Activated naive CD4-positive, alpha-beta T cell treated with anti-CD3 and anti-CD28 coated beads, Interleukin-2, amount 50 U/mL, for 24 hours (primary cell): ENCODE measurements at regions not wholly inside any gene's neighbourhood (a gene's known extent, or its start where the extent isn't known, plus 50 kb on each side); places are given as distances from the start of the nearest gene placed in this dataset.

ENCODE experiments used
- H3K27ac Mint-ChIP-seq: one replicate; pipeline ENCODE4 v1.8.0; 2021; ENCODE audit warnings: mild to moderate bottlenecking, mixed read lengths
- H3K27me3 Mint-ChIP-seq: one replicate; pipeline ENCODE4 v1.8.0; 2021; ENCODE audit warnings: mixed read lengths
- H3K36me3 Mint-ChIP-seq: one replicate; pipeline ENCODE4 v1.8.0; 2021; ENCODE audit warnings: mixed read lengths
- H3K4me1 Mint-ChIP-seq: one replicate; pipeline ENCODE4 v1.8.0; 2021; ENCODE audit warnings: mixed read lengths
- H3K4me3 Mint-ChIP-seq: one replicate; pipeline ENCODE4 v1.8.0; 2021; ENCODE audit warnings: mild to moderate bottlenecking, mixed read lengths
- H3K9me3 Mint-ChIP-seq: one replicate; pipeline ENCODE4 v1.8.0; 2021; ENCODE audit warnings: mixed read lengths

DNA sequence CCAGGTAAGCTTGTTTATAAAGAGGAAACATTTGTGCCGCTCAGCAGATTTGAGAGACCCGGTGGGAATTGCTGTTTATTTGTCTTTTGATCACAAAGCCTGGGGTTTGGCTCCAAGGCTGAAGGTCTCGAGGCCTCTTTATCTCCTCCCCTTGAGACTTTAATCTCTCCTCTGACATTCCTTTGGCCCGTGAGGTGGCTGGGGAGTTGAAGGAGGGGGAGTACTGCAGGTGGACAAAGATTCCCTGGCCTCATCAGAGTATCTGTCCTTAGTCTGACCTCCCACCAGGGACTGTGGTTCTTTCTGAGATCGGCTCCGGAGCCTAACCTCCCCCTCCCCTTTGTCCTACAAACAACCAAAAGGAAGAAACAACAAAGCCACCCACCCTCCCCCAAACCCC is 216.5 kb downstream of the MID1IP1 start:
- no peaks in the 10 kb centered on the region for H3K4me1 Mint-ChIP-seq
- H3K4me3 Mint-ChIP-seq: no peak overlapping the region
- no peaks in the 10 kb centered on the region for H3K36me3 Mint-ChIP-seq
- no peaks in the 10 kb centered on the region for H3K27me3 Mint-ChIP-seq
- H3K27ac Mint-ChIP-seq: no peak overlapping the region
- H3K9me3 Mint-ChIP-seq: no peaks in the 10 kb centered on the region

GRCh38 chrX:39018541-39018940 is 217.3 kb downstream of the MID1IP1 start:
- H3K27ac Mint-ChIP-seq: no peak overlapping the region
- H3K4me3 Mint-ChIP-seq: no peak overlapping the region
- H3K4me1 Mint-ChIP-seq: no peaks in the 10 kb centered on the region
- H3K36me3 Mint-ChIP-seq: no peaks in the 10 kb centered on the region
- H3K27me3 Mint-ChIP-seq: no peaks in the 10 kb centered on the region
- H3K9me3 Mint-ChIP-seq: no peaks in the 10 kb centered on the region

DNA sequence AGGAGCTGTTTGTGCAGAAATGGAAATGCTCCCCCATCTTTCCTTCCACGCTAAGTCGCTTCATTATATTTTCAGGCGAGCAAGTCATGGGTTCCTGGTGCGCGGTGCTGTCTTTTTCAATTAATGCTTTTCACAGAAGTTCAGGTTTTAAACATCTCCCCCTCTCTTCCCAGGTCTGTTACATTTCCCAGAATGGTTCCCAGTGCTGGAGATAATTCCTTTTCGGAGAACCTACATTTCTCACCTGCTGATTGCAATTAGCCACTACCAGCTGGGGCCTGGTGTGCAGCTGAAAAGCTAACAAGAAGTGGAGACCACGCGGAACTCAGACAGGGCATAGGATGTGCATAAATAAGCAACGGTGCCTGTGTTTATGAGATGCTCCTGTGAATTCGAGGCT is 217.8 kb downstream of the MID1IP1 start:
- H3K4me3 Mint-ChIP-seq: no peak overlapping the region
- no peaks in the 10 kb centered on the region for H3K9me3 Mint-ChIP-seq
- no peak overlapping the region for H3K27ac Mint-ChIP-seq
- no peaks in the 10 kb centered on the region for H3K4me1 Mint-ChIP-seq
- H3K36me3 Mint-ChIP-seq: no peaks in the 10 kb centered on the region
- H3K27me3 Mint-ChIP-seq: no peaks in the 10 kb centered on the region

DNA sequence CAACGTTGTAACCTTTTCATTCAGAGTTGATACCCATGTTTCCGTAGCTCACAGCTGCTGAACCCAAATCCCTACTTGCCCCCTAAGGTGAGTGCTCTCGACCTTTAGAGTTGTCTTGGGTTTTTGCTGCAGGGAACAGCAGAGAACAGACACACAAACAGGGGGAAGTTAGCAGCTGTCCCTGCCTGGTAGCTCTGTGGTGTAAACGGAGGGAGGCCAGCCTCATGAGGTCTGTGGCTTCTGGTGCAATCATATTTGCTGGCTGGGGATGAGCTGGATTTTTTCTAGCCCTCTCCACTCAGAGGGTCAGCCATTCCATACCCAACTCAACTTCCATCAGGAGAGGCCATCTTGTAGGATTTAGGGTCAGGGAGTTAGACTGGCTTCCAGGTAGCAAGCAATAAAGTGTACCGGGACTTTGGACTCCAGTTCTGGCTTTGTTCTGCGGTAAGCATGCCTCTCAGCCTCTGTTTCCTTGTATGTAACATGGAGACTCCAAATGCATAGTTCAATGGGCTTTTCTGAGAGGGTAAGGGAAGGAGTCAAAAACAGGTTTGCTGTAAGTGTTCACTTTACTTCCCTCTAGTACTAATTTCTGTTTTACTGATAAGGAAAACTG is 218.9 kb downstream of the MID1IP1 start:
- H3K9me3 Mint-ChIP-seq: no peaks in the 10 kb centered on the region
- no peak overlapping the region for H3K4me3 Mint-ChIP-seq
- H3K27ac Mint-ChIP-seq: no peak overlapping the region
- no peaks in the 10 kb centered on the region for H3K4me1 Mint-ChIP-seq
- H3K36me3 Mint-ChIP-seq: no peaks in the 10 kb centered on the region
- no peaks in the 10 kb centered on the region for H3K27me3 Mint-ChIP-seq

DNA sequence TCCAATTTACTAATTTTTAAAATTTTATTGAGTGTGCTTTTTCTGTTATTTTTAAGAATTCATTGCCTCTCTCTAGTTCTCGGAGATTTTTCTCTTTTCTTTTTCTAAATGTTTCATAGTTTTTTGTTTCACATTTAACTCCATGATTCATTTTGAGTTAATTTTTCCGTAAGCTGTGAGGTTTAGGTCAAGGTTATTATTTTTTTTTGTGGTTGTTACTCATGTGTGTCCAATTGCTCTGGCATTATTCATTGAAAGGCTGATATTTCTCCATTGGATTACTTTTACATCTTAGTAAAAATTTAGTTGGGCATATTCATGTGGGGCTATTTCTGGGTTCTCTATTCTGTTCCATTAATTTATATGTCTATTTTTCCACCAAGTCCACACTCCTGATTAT is 220.8 kb downstream of the MID1IP1 start:
- Mint-ChIP-seq H3K36me3 (no peaks in the 10 kb centered on the region), H3K27me3 (no peaks in the 10 kb centered on the region), H3K9me3 (no peaks in the 10 kb centered on the region), H3K4me1 (no peaks in the 10 kb centered on the region), H3K4me3 (no peak overlapping the region), H3K27ac (no peak overlapping the region)

DNA sequence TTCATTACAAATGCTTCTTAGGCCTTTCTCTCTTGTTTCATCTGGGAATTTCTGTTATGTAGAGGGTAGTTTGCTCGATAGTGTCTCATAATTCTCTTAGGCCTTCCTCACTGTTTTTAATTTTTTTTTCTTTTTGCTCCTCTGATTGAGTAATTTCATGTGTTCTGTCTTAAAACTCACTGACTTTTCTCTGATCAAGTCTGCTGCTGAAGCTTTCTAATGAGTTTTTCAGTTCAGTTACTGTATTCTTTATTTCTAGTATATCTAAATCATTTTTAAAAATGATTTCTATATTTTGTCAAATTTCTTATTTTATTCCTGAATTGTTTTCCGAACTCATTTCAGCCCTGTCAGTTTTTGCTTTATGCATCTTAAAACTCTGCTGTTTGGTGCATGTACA is 228.0 kb downstream of the MID1IP1 start:
- Mint-ChIP-seq H3K4me3 (no peak overlapping the region), H3K4me1 (no peaks in the 10 kb centered on the region), H3K27me3 (no peaks in the 10 kb centered on the region), H3K36me3 (peaks cover 4% of the 10 kb centered on the region), H3K27ac (no peak overlapping the region), H3K9me3 (no peaks in the 10 kb centered on the region)

DNA sequence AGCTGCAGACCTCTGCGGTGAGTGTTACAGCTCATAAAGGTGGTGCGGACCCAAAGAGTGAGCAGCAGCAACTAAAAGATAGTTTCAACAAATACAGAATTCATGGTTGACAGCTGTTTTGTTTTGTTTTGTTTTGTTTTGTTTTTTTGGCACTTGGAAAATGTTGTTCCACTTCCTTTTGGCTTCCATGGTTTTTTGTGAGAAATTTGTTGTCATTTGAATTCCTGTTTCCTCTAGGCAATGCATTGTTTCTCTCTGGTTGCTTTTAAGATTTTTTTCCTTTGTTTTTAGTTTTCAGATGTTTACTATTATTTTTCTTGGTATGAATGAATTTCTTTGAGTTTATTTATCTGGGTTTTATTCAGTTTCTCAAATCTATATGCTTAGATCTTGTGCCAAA is 229.4 kb downstream of the MID1IP1 start:
- Mint-ChIP-seq H3K4me1 (no peaks in the 10 kb centered on the region), H3K36me3 (peaks cover 4% of the 10 kb centered on the region), H3K27me3 (no peaks in the 10 kb centered on the region), H3K27ac (no peak overlapping the region), H3K4me3 (no peak overlapping the region), H3K9me3 (no peaks in the 10 kb centered on the region)

GRCh38 chrX:39039890-39040289 is 238.6 kb downstream of the MID1IP1 start:
- peaks cover 2% of the 10 kb centered on the region for H3K36me3 Mint-ChIP-seq
- H3K4me1 Mint-ChIP-seq: no peaks in the 10 kb centered on the region
- no peaks in the 10 kb centered on the region for H3K9me3 Mint-ChIP-seq
- H3K27ac Mint-ChIP-seq: no peak overlapping the region
- H3K4me3 Mint-ChIP-seq: no peak overlapping the region
- peaks cover 2% of the 10 kb centered on the region for H3K27me3 Mint-ChIP-seq

DNA sequence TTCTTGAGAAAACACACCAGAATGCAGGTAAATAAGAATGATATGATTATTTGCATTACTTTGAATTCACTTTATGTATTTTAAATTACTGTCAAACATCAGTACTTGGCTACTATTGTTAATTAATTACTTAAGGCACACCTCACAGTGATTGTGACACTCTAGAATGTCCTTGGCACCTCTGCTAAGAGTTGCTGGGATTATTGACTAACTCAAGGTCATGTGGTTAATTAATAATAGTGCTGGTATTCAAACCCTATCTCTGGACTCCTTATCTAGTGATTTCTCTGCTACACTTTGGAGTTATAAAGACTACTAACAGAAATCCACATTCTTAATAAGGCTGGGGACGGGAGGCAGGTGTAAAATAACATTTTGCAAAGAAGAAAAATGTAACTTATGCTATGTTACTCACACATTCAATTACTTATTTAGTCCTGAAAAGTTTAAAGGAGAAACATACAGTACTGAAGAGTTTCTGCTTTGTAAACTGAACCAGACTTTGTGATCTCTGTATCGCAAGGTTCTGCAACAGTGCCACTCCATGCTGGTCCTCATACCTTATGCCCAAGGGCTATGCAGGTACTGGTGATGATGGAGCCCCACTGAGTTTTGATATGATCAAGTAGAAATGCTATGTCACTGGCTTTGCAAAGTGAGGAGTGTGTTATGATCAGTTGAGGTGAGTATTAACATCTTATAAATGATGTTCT is 242.7 kb downstream of the MID1IP1 start:
- Mint-ChIP-seq H3K9me3 (no peaks in the 10 kb centered on the region), H3K4me1 (no peaks in the 10 kb centered on the region), H3K27ac (no peak overlapping the region), H3K4me3 (no peak overlapping the region), H3K36me3 (no peaks in the 10 kb centered on the region), H3K27me3 (no peaks in the 10 kb centered on the region)

DNA sequence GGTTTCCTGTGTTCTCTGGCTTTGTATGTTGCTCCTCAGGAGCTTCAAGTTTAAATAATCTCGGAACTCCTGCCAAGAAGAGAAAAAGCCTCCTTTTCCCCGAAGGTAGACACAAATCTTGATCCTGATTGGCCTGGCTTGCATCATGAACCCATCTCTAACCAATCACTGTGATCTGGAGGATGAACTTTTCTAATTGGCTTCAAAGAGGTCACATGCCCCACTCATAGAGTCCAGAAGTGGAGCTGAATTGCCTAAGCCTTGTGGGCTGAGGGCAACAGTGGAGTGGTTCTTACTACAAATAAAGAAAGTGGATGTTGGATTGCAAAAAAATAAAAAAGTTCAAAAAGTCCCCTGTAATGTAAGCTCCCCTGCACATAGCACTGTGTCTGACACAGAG is 245.9 kb downstream of the MID1IP1 start:
- no peak overlapping the region for H3K4me3 Mint-ChIP-seq
- no peaks in the 10 kb centered on the region for H3K27me3 Mint-ChIP-seq
- no peaks in the 10 kb centered on the region for H3K4me1 Mint-ChIP-seq
- no peaks in the 10 kb centered on the region for H3K9me3 Mint-ChIP-seq
- H3K36me3 Mint-ChIP-seq: no peaks in the 10 kb centered on the region
- no peak overlapping the region for H3K27ac Mint-ChIP-seq

DNA sequence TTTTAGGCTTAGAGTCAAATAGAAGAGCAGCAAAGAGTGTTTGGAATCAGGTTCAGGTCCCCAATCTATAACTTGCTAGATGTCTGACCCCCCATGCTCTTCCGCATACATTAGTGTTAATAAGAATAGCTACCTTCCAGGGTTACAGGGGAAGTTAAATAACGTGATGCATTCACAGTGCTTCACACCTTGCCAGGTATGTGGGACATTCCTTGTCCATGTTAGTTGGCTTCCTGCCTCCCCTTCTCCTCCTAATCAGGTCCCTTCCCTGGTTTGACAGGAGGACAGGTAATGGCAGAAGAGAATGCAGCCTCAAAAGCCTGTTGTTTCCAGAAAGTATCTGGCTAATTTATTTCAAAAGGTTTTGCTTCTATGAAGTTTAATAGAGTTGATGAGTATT is 248.7 kb downstream of the MID1IP1 start:
- no peaks in the 10 kb centered on the region for H3K9me3 Mint-ChIP-seq
- no peaks in the 10 kb centered on the region for H3K36me3 Mint-ChIP-seq
- no peaks in the 10 kb centered on the region for H3K4me1 Mint-ChIP-seq

DNA sequence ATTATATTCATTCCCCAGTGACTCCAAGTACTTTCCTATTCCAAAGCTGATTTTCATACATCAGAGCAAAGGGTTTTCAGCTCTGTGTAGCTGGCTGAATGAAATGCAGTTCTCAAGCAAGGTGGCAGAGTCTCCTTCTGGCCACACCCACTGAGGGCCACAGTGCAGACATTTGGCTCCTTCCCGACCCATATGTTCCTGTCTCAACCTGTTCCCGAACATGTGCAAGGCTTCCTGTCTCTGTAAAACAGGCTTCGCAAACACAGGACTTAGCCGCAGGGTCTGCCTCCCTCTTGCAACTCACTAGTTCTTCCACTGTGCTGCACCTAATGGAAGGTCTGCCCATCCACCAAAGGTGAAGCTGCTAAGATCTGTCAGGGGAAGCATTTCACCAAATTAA is 249.2 kb downstream of the MID1IP1 start:
- no peaks in the 10 kb centered on the region for H3K4me1 Mint-ChIP-seq
- H3K27ac Mint-ChIP-seq: no peak overlapping the region
- no peaks in the 10 kb centered on the region for H3K9me3 Mint-ChIP-seq
- H3K36me3 Mint-ChIP-seq: no peaks in the 10 kb centered on the region
- no peak overlapping the region for H3K4me3 Mint-ChIP-seq
- no peaks in the 10 kb centered on the region for H3K27me3 Mint-ChIP-seq

More for the DNA sequence above, 248.7 kb downstream of the MID1IP1 start:
- Mint-ChIP-seq H3K27ac (no peak overlapping the region), H3K27me3 (no peaks in the 10 kb centered on the region), H3K4me3 (no peak overlapping the region)

- Mint-ChIP-seq H3K4me1 (no peaks in the 10 kb centered on the region), H3K4me3 (no peak overlapping the region), H3K27ac (no peak overlapping the region), H3K36me3 (no peaks in the 10 kb centered on the region), H3K9me3 (no peaks in the 10 kb centered on the region), H3K27me3 (no peaks in the 10 kb centered on the region)
Observed at GRCh38 chrX:39052751-39053150, 251.5 kb downstream of the MID1IP1 start.

DNA sequence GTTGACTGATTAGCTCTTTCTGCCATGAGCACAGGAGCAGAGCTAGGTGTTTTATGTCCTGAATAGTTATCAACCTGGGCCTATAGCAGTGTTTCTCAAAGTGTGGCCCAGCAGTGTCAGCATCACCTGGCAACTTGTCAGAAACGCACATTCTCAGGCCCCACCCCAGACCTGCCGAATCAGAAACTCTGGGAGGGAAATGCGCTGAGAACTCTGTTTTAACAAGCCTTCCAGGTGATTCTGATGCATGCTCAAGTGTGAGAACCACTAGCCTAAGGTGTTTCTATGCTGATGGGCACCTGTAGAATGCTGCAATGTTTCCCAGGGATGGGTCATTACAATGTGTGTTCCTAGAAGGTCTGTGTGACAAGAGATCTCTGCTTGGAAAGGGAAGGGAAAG is 257.5 kb downstream of the MID1IP1 start:
- H3K9me3 Mint-ChIP-seq: no peaks in the 10 kb centered on the region
- H3K27me3 Mint-ChIP-seq: no peaks in the 10 kb centered on the region
- H3K4me3 Mint-ChIP-seq: no peak overlapping the region
- H3K36me3 Mint-ChIP-seq: no peaks in the 10 kb centered on the region
- H3K4me1 Mint-ChIP-seq: no peaks in the 10 kb centered on the region
- no peak overlapping the region for H3K27ac Mint-ChIP-seq

DNA sequence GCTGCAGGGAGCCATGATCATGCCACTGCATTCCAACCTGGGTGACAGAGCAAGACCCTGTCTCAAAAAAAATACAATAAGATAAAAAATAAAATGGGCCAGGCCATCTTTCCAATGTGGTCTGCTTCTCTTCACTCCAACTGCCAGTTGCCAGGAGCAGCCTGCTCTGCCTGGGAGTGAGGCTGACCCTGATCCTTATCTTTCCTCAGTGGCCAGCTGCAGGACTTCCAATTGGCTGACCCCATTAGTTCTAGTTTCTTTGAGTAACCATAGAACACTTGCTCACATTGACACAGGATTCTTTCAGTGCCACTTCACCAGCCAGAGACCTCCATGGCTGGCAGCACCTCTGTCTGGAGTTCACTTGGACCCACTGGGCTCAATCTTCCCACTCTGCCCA is 258.6 kb downstream of the MID1IP1 start:
- Mint-ChIP-seq H3K27me3 (no peaks in the 10 kb centered on the region), H3K27ac (no peak overlapping the region), H3K4me1 (no peaks in the 10 kb centered on the region), H3K4me3 (no peak overlapping the region), H3K9me3 (no peaks in the 10 kb centered on the region), H3K36me3 (no peaks in the 10 kb centered on the region)

- no peaks in the 10 kb centered on the region for H3K27me3 Mint-ChIP-seq
- no peak overlapping the region for H3K27ac Mint-ChIP-seq
- no peaks in the 10 kb centered on the region for H3K4me1 Mint-ChIP-seq
- no peaks in the 10 kb centered on the region for H3K9me3 Mint-ChIP-seq
- no peaks in the 10 kb centered on the region for H3K36me3 Mint-ChIP-seq
- H3K4me3 Mint-ChIP-seq: no peak overlapping the region
Observed at GRCh38 chrX:39063037-39063436, 261.8 kb downstream of the MID1IP1 start.

- Mint-ChIP-seq H3K27me3 (no peaks in the 10 kb centered on the region), H3K27ac (no peak overlapping the region), H3K4me3 (no peak overlapping the region), H3K9me3 (no peaks in the 10 kb centered on the region), H3K4me1 (no peaks in the 10 kb centered on the region), H3K36me3 (no peaks in the 10 kb centered on the region)
Observed at GRCh38 chrX:39063702-39064101, 262.4 kb downstream of the MID1IP1 start.
